HCT116 (cell line): ENCODE measurements at regions not wholly inside any gene's neighbourhood (a gene's known extent, or its start where the extent isn't known, plus 50 kb on each side); places are given as distances from the start of the nearest gene placed in this dataset.

Source experiments
- ATAC-seq: fragments of 200-7000 bp; cut with Tn5 transposase; 2 replicates; pipeline ENCODE4 v1.9.1; 2020; ENCODE audit warnings: mild to moderate bottlenecking, moderate library complexity
- BruUV-seq: library from RNA; stranded (reverse); fragments of 400-500 nt; replicated peaks from 2 replicates; lab custom pipeline; 2021; lab: Mats Ljungman, UMichigan
- CTCF ChIA-PET: fragments of 300-600 bp; sonication (Branson Sonifier 250); formaldehyde crosslinking; loops from one replicate; lab custom pipeline; 2021; ENCODE audit warnings: antibody characterized with exemption; lab: Charles Lee
- POLR2A ChIA-PET: fragments of 300-600, 350-600 bp; sonication (Branson Sonifier 250); formaldehyde crosslinking; loops from one replicate; lab custom pipeline; 2021; ENCODE audit warnings: antibody characterized with exemption; lab: Charles Lee
- RAD21 ChIA-PET, 2 experiments: fragments of 300-600 bp; sonication (Branson Sonifier 250); formaldehyde crosslinking; loops; one replicate each; lab custom pipeline; 2023; ENCODE audit warnings: low total read pairs in 2 of 2; ENCODE audit not compliant: uncharacterized antibody in 2 of 2, unreplicated experiment in 2 of 2, low non-redundant PET in 1 of 2; lab: Charles Lee
- DNase-seq: peaks from one replicate; pipeline ENCODE4 v3.0.0-alpha.2; 2010; ENCODE audit warnings: low read depth, low spot score
- H2AFZ ChIP-seq: fragments of 200-600 bp; shearing (Covaris generic), sonication (generic); 2 replicates; pipeline ENCODE4 v1.6.1; 2017; ENCODE audit warnings: low read depth, mixed run types, mixed read lengths, antibody characterized with exemption, low read length; ENCODE audit not compliant: poor library complexity, severe bottlenecking
- H3K27ac ChIP-seq: 2 replicates; pipeline ENCODE4 v1.5.1; 2012; ENCODE audit warnings: low read depth, low read length
- H3K27me3 ChIP-seq: fragments of 200-600 bp; sonication (generic); 2 replicates; pipeline ENCODE4 v1.6.1; 2016; ENCODE audit warnings: mixed run types, low read length, mixed read lengths; ENCODE audit not compliant: insufficient read depth
- H3K36me3 ChIP-seq, 2 experiments: fragments of 200-500 bp in 1 of 2; fragments of 200-600 bp in 1 of 2; sonication (Bioruptor generic) in 1 of 2; sonication (generic) in 1 of 2; 2 replicates each; pipeline versions ENCODE4 v1.5.1 to v1.6.1; 2014 to 2016; ENCODE audit warnings: low read length in 2 of 2, inconsistent platforms in 1 of 2, mixed read lengths in 1 of 2, mixed run types in 1 of 2; ENCODE audit not compliant: insufficient read depth in 2 of 2, control insufficient read depth in 1 of 2
- H3K4me1 ChIP-seq, 2 experiments: fragments of 200-600 bp in 1 of 2; sonication (generic) in 1 of 2; 2 replicates each; pipeline versions ENCODE4 v1.5.1 to v1.6.1; 2012 to 2017; ENCODE audit warnings: low read length in 2 of 2, inconsistent platforms in 1 of 2, mild to moderate bottlenecking in 1 of 2, mixed read lengths in 1 of 2, mixed run types in 1 of 2, moderate library complexity in 1 of 2; ENCODE audit not compliant: insufficient read depth in 2 of 2, control insufficient read depth in 1 of 2
- H3K4me2 ChIP-seq: fragments of 200-600 bp; sonication (generic); 2 replicates; pipeline ENCODE4 v1.6.1; 2017; ENCODE audit warnings: mixed run types, low read length, mixed read lengths
- H3K4me3 ChIP-seq, 2 experiments: fragments of 200-600 bp in 1 of 2; sonication (generic) in 1 of 2; replicated peaks in 1 of 2; 2 replicates each; pipeline ENCODE4 v1.5.1; 2011 to 2016; ENCODE audit warnings: low read length in 2 of 2, control low read depth in 1 of 2, low read depth in 1 of 2, mild to moderate bottlenecking in 1 of 2, mixed read lengths in 1 of 2, mixed run types in 1 of 2
- H3K79me2 ChIP-seq: fragments of 200-600 bp; sonication (generic); 2 replicates; pipeline ENCODE4 v1.6.1; 2017; ENCODE audit warnings: mild to moderate bottlenecking, mixed run types, low read length, moderate library complexity, mixed read lengths; ENCODE audit not compliant: insufficient read depth
- H3K9ac ChIP-seq: fragments of 200-600 bp; sonication (generic); 2 replicates; pipeline ENCODE4 v1.6.1; 2016; ENCODE audit warnings: low read length, mixed read lengths
- H3K9me2 ChIP-seq: fragments of 200-600 bp; sonication (generic), shearing (Covaris generic); 2 replicates; pipeline ENCODE4 v1.6.1; 2017; ENCODE audit warnings: mixed run types, mild to moderate bottlenecking, moderate library complexity; ENCODE audit not compliant: insufficient read depth
- H3K9me3 ChIP-seq, 2 experiments: fragments of 200-500 bp in 1 of 2; fragments of 200-600 bp in 1 of 2; sonication (Bioruptor generic) in 1 of 2; sonication (generic) in 1 of 2; 2 replicates each; pipeline ENCODE4 v1.6.1; 2014 to 2017; ENCODE audit warnings: low read length in 2 of 2, mixed read lengths in 2 of 2, inconsistent platforms in 1 of 2, low read depth in 1 of 2, mild to moderate bottlenecking in 1 of 2, mixed run types in 1 of 2, moderate library complexity in 1 of 2; ENCODE audit not compliant: control insufficient read depth in 1 of 2, insufficient read depth in 1 of 2
- H4K20me1 ChIP-seq: fragments of 200-600 bp; sonication (generic), shearing (Covaris generic); 2 replicates; pipeline ENCODE4 v1.6.1; 2017; ENCODE audit warnings: mixed run types, mild to moderate bottlenecking, moderate library complexity; ENCODE audit not compliant: insufficient read depth
- ATF3 ChIP-seq: IDR thresholded peaks from 2 replicates; pipeline ENCODE4 v1.6.1; 2012
- CBX3 ChIP-seq: IDR thresholded peaks from 2 replicates; pipeline ENCODE4 v1.6.1; 2012; ENCODE audit warnings: low read depth
- FOSL1 ChIP-seq: IDR thresholded peaks from 2 replicates; pipeline ENCODE4 v1.6.1; 2012; ENCODE audit warnings: low read depth
- MAX ChIP-seq: IDR thresholded peaks from 2 replicates; pipeline ENCODE4 v1.6.1; 2012
- POLR2A ChIP-seq: IDR thresholded peaks from 2 replicates; pipeline ENCODE4 v1.7.0; 2011; ENCODE audit warnings: borderline replicate concordance; ENCODE audit not compliant: insufficient read depth, insufficient read length; ENCODE audit errors: extremely low read depth
- REST ChIP-seq: IDR thresholded peaks from 2 replicates; pipeline ENCODE4 v1.6.1; 2012; ENCODE audit warnings: low read depth
- SIN3A ChIP-seq: IDR thresholded peaks from 2 replicates; pipeline ENCODE4 v1.6.1; 2012; ENCODE audit warnings: low read depth
- SRF ChIP-seq: IDR thresholded peaks from 2 replicates; pipeline ENCODE4 v1.6.1; 2012; ENCODE audit warnings: low read depth
- ZBTB33 ChIP-seq: IDR thresholded peaks from 2 replicates; pipeline ENCODE4 v1.6.1; 2011; ENCODE audit warnings: mild to moderate bottlenecking, low read length, moderate library complexity; ENCODE audit not compliant: insufficient replicate concordance; ENCODE audit errors: extremely low read depth
- intact Hi-C: fragments of 100-400 bp; cut with micrococcal nuclease; formaldehyde crosslinking; loops from 2 replicates; pipeline ENCODE4 v1.10.0; 2022

GRCh38 chr1:2885001-2885400, 83.5 kb upstream of the TTC34 start:
- no peaks in the 10 kb centered on the region for H3K36me3 ChIP-seq
- no TSS peak for BruUV-seq
- RAD21 ChIA-PET, result no interaction called here
- no peaks in the 10 kb centered on the region for H4K20me1 ChIP-seq
- TF ChIP-seq SRF (no peak), ZBTB33 (no peak), REST (no peak), MAX (no peak), SIN3A (no peak), FOSL1 (no peak), POLR2A (no peak), CBX3 (no peak), ATF3 (no peak)
- TF ChIP-seq, all 23 proteins: peak for 0
- Histone ChIP-seq H3K79me2 (no peaks in the 10 kb centered on the region), H3K4me3 (no peak overlapping the region), H3K9me2 (no peaks in the 10 kb centered on the region), H3K27me3 (no peaks in the 10 kb centered on the region), H2AFZ (no peak overlapping the region), H3K4me1 (no peaks in the 10 kb centered on the region), H3K9me3 (no peaks in the 10 kb centered on the region), H3K4me2 (no peak overlapping the region), H3K9ac (no peak overlapping the region), H3K27ac (no peak overlapping the region)
- ATAC-seq (no peak), DNase-seq (no peak)
- POLR2A ChIA-PET, result no interaction called here
- intact Hi-C loops, result no loop called here
- CTCF ChIA-PET, result no interaction called here
